ENCODE measurements at regions not wholly inside any gene's neighbourhood (a gene's known extent, or its start where the extent isn't known, plus 50 kb on each side); places are given as distances from the start of the nearest gene placed in this dataset.

DNA sequence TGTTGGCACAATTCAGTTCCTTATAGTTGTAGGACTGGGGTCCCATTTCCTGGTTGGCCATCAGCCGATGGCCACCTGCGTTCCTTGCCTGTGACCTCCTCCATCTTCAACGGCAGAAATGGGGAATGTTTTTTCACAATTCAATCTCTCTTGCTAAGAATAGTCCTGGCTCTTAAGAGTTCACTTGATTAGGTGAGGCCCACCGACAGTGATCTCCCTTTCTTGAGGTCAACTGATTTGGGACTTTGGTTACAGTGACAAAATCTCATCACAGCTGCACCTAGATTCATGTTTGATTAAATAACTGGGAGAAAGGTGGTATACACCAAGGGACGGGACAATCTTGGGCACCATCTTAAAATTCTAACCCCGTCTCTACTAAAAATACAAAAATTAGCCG, 139.1 kb upstream of the DTNBP1 start:
- no peak overlapping the region for H3K4me3 ChIP-seq (replicated peaks in 1 of 2; ENCODE audit: low read depth in 1 of 2, low read length in 2 of 2)
- no peaks in the 10 kb centered on the region for H3K9me2 ChIP-seq (ENCODE audit: insufficient read depth)
- ChIA-PET POLR2A (no interaction called here), CTCF (no interaction called here), RAD21 (ENCODE audit: low non-redundant PET in 1 of 2, low total read pairs in 2 of 2, uncharacterized antibody in 2 of 2, unreplicated experiment in 2 of 2) (no interaction called here)
- H3K27ac ChIP-seq (ENCODE audit: low read depth, low read length) = no peak overlapping the region
- no peak overlapping the region for H2AFZ ChIP-seq (ENCODE audit: low read depth, low read length, poor library complexity, severe bottlenecking)
- no peaks in the 10 kb centered on the region for H3K36me3 ChIP-seq (ENCODE audit: control insufficient read depth in 1 of 2, insufficient read depth in 2 of 2, low read length in 2 of 2)
- DNase-seq (ENCODE audit: low read depth, low spot score) (no peak), ATAC-seq (no peak)
- no peaks in the 10 kb centered on the region for H3K27me3 ChIP-seq (ENCODE audit: insufficient read depth, low read length)
- H3K4me2 ChIP-seq (ENCODE audit: low read length) = no peak overlapping the region
- H3K9ac ChIP-seq (ENCODE audit: low read length) = no peak overlapping the region
- no peaks in the 10 kb centered on the region for H3K79me2 ChIP-seq (ENCODE audit: insufficient read depth, low read length)
- no peaks in the 10 kb centered on the region; a peak in 2 of 4 replicates for H3K9me3 ChIP-seq (ENCODE audit: control insufficient read depth in 1 of 2, insufficient read depth in 1 of 2, low read depth in 1 of 2, low read length in 2 of 2)
- no TSS peak for BruUV-seq (replicated peaks)
- intact Hi-C loops (cut with micrococcal nuclease) = no loop called here
- TF ChIP-seq POLR2A (IDR thresholded peaks at IDR 0.05; ENCODE audit: borderline replicate concordance, extremely low read depth, insufficient read depth, insufficient read length) = no peak
- no peak for TF ChIP-seq YY1 (IDR thresholded peaks at IDR 0.05; ENCODE audit: extremely low read depth, insufficient replicate concordance, low read depth, low read length)
- TF ChIP-seq, protein P1, sequence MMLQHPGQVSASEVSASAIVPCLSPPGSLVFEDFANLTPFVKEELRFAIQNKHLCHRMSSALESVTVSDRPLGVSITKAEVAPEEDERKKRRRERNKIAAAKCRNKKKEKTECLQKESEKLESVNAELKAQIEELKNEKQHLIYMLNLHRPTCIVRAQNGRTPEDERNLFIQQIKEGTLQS (IDR thresholded peaks at IDR 0.05) = no peak
- TF ChIP-seq, protein P2, sequence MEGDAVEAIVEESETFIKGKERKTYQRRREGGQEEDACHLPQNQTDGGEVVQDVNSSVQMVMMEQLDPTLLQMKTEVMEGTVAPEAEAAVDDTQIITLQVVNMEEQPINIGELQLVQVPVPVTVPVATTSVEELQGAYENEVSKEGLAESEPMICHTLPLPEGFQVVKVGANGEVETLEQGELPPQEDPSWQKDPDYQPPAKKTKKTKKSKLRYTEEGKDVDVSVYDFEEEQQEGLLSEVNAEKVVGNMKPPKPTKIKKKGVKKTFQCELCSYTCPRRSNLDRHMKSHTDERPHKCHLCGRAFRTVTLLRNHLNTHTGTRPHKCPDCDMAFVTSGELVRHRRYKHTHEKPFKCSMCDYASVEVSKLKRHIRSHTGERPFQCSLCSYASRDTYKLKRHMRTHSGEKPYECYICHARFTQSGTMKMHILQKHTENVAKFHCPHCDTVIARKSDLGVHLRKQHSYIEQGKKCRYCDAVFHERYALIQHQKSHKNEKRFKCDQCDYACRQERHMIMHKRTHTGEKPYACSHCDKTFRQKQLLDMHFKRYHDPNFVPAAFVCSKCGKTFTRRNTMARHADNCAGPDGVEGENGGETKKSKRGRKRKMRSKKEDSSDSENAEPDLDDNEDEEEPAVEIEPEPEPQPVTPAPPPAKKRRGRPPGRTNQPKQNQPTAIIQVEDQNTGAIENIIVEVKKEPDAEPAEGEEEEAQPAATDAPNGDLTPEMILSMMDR (IDR thresholded peaks at IDR 0.05 in 2 of 3, conservative IDR thresholded peaks at IDR 0.05 in 1 of 3; ENCODE audit: borderline replicate concordance in 1 of 3, insufficient read depth in 1 of 3, low read depth in 2 of 3, low read length in 2 of 3) = no peak
- TF ChIP-seq, protein P3, sequence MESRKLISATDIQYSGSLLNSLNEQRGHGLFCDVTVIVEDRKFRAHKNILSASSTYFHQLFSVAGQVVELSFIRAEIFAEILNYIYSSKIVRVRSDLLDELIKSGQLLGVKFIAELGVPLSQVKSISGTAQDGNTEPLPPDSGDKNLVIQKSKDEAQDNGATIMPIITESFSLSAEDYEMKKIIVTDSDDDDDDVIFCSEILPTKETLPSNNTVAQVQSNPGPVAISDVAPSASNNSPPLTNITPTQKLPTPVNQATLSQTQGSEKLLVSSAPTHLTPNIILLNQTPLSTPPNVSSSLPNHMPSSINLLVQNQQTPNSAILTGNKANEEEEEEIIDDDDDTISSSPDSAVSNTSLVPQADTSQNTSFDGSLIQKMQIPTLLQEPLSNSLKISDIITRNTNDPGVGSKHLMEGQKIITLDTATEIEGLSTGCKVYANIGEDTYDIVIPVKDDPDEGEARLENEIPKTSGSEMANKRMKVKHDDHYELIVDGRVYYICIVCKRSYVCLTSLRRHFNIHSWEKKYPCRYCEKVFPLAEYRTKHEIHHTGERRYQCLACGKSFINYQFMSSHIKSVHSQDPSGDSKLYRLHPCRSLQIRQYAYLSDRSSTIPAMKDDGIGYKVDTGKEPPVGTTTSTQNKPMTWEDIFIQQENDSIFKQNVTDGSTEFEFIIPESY (IDR thresholded peaks at IDR 0.05; ENCODE audit: extremely low read depth, insufficient replicate concordance, low read length) = no peak
- no peak for TF ChIP-seq EGR1 (IDR thresholded peaks at IDR 0.05; ENCODE audit: low read depth)
- no peak for TF ChIP-seq CEBPB (IDR thresholded peaks at IDR 0.05; ENCODE audit: low read depth)
- no peak for TF ChIP-seq POLR2AphosphoS5 (IDR thresholded peaks at IDR 0.05; ENCODE audit: low read depth, low read length)
- no peak for TF ChIP-seq RAD21 (IDR thresholded peaks at IDR 0.05; ENCODE audit: low read depth)
- no peak for TF ChIP-seq ZNF274 (IDR thresholded peaks at IDR 0.05; ENCODE audit: low read depth, low read length)
- TF ChIP-seq SP1 (IDR thresholded peaks at IDR 0.05; ENCODE audit: low read depth) = no peak
- no peak for TF ChIP-seq FOSL1 (IDR thresholded peaks at IDR 0.05; ENCODE audit: low read depth)
- no peak for TF ChIP-seq JUND (IDR thresholded peaks at IDR 0.05)
- TF ChIP-seq, protein P4, sequence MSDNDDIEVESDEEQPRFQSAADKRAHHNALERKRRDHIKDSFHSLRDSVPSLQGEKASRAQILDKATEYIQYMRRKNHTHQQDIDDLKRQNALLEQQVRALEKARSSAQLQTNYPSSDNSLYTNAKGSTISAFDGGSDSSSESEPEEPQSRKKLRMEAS (IDR thresholded peaks at IDR 0.05) = no peak
- no peak for TF ChIP-seq SRF (IDR thresholded peaks at IDR 0.05; ENCODE audit: low read depth)
- TF ChIP-seq ELF1 (IDR thresholded peaks at IDR 0.05; ENCODE audit: borderline replicate concordance, low read depth) = no peak
- TF ChIP-seq ZFX (IDR thresholded peaks at IDR 0.05) = no peak
- H3K4me1 ChIP-seq (ENCODE audit: control insufficient read depth in 1 of 2, insufficient read depth in 2 of 2, low read length in 2 of 2) = no peaks in the 10 kb centered on the region
- H4K20me1 ChIP-seq (ENCODE audit: insufficient read depth) = no peaks in the 10 kb centered on the region
